GM21381 (cell line): ENCODE measurements at regions not wholly inside any gene's neighbourhood (a gene's known extent, or its start where the extent isn't known, plus 50 kb on each side); places are given as distances from the start of the nearest gene placed in this dataset.
"Not testable (repeated sequence)": the region's sequence is repeated elsewhere in the genome, so short reads cannot be mapped to it uniquely, and the experiment has no call there.

Experiments used
- ATAC-seq: cut with Tn5 transposase; IDR thresholded peaks from one replicate; pipeline ENCODE4 v1.9.1; 2021; ENCODE audit warnings: mild to moderate bottlenecking, moderate library complexity; ENCODE audit not compliant: unreplicated experiment

DNA sequence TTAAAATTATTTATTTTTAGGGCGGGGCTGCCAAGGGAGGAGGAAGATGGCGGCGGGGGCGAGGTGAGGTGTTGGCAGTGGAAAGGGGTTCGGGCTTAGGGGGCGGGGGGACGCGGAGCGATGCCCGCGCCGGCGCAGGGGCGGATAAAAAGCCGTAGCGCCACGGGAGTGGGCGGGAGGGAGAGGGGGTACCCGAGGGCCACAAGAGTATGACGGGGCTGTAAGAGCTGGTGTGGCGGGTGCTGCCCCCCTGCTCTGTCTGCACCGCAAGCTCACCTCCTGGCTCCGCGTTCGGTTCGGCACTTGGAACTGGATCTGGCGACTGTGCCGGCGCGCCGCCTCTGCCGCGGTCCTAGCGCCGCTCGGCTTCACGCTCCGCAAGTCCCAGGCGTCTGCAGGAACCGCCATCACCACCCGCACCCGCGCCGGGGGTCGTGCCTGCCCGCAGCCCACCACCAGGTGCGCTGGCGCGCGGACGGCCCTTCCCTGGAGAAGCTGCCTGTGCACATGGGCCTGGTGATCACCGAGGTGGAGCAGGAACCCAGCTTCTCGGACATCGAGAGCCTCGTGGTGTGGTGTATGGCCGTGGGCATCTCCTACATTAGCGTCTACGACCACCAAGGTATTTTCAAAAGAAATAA is 265.2 kb upstream of the SGCG start:
- no peak for ATAC-seq

DNA sequence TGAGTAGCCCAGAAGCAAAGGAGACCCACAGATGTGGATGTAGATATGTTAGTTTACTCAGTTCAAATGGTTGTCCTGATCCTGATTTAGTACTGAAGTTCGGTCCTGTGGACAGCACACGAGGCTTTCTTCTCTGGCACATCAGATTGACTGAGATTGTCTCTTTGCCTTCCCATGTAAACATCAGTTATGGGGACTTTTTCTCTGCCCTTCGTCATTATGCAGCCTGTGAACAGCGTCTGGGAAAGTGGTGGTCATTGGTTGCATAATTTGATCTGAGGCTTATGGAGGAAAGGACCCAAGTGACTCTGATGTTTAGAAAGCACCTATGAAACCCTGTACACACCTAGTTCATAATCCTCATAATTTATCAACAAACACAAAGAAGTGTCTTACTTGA is 264.5 kb upstream of the SGCG start:
- ATAC-seq: not testable (repeated sequence)

DNA sequence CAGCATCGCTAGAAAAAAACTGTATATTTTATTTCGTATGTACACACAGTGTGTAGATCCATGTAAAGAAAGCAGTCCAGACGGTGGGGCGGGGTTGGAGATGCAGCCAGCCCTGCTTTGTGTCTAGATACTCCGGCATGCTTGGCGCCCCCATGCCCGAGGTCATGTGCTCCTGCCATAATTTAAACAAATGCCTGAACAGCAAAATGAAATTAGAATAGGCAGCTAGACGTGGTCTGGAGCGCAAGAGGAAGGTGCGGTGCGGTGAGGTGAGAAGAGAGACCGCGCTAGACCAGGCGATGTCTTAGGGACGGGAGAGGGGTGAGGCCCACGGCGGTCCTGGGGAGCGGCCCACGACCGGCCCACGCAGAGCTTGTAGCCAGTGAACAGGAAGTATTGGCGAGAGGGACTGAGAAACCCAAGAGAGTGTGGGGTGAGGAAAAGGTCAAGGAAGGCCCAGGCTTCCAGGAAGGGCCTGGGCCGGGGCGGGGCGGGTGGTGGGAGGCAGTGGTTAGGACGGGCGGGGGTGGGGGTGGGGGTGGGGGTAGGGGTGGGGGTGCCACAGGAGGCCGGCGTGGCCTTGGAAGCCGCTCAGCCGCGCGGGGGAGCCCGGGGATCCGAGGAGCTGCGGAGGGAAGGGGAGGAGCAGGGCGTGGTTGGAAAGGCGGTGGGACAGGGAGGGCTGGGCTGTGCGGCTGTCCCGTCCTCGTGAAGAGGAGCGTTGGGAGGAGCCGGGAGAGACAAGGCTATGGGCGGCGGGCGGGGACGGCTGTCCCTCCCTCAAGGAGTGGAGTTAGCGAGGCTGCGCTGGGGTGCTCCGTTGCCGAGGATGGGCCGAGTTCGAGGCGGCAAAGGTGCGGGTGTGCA is 254.7 kb upstream of the SGCG start:
- ATAC-seq: no peak

DNA sequence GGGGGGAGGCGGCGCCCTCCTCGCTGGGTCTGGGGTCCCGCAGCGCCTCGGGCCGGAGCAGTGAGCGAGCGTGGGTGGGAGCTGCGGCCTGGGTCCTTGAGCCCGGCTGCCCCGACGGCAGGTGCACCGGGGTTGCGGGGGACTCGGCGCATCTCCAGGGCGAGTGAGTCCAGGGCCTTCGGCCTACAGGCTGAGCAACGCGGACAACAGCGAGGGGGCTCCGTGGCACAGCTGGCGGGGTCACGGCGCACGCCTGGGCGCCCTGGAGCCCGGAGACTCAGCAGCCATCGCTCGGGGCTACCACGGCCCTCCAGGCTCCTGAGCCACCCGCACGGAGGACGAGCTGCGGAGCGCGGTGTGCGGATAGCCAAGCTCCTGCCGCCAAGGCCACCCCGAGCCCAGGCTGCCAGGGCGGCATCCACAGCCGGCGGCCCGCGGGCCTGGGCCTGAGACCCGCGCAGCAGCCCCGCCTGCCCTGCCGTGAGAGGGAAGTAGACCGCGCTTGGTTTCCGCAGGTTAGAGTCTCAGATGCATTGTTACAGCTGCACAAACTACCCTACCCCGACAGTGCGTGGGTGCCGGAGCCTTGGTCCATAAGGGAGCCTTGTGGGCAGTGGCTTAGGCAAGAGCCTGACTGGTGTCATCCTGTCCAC is 253.9 kb upstream of the SGCG start:
- ATAC-seq: no peak

- not testable (repeated sequence) for ATAC-seq
These were observed 252.9 kb upstream of the SGCG start for GRCh38 chr13:22927845-22928244.

DNA sequence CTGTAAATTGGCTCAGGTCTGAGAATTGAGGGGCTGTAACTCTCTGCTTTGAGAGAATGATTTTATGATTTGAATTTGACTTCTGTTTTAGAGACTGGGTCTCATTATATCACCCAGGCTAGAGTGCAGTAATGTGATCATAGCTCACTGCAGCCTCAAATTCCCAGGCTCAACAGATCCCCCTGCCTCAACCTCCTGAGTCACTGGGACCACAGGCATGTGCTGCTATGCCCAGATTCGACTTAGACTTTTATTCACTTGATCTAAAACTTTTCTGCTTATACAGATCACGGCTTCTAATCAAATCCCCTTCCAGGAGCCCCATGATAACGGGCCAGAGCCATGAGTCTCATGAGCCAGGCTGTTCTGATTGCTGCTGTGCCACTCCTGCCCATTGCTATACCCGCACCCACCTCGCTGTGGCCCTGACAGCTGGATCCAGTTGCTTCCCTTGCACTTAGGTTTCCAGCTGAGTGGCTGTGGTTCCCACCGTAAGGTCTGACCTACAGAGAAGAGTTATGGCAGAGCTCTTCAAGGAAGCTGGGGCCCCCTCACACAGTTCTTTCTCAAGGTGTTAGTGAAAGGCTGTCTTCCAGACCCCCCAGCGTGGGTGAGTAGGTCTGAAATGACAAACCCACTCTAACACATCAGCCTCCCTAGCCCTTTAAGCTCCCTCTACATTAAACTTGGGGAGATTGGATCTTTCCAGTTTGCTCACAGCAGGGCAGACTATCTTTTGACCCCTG is 251.2 kb upstream of the SGCG start:
- ATAC-seq: no peak

DNA sequence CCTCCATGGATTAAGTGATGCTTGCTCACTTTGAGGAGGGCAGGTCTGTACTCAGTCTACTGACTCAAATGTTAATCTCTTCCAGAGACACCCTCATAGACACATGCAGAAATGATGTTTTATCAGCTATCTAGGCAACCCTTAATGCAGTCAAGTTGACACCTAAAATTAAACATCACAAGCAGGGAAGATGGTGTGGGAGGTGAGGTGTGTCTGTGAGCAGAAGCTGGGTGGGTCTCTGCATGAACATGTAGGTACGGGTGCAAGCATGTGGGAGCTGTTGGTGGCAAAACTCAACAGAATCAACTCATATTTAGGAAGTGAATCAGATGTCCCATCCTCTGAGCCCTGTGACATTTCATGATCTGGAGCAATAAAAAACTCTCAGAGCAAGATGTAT is 249.2 kb upstream of the SGCG start:
- ATAC-seq: no peak

GRCh38 chr13:22932632-22933412 is 248.0 kb upstream of the SGCG start:
- ATAC-seq: not testable (repeated sequence)

DNA sequence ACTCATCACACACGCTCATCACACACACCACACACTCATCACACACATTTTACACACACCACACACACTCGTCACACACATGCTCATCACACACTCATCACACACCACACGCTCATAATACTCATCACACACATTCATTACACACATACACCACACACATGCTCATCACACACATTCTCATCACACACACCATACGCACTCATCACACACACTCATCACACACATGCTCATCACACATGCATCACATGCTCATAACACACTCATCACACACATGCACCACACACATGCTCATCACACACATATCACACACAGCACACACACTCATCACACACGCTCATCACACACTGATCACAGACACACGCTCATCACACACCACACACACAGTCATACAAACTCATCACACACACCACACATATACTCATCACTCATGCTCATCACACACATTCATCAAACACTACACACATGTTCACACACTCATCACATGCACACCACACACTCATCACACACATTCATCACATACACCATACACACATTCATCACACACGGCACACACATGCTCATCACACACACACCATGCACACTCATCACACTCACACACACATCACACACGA is 247.1 kb upstream of the SGCG start:
- ATAC-seq: no peak

GRCh38 chr13:22934744-22935523 is 245.8 kb upstream of the SGCG start:
- no peak for ATAC-seq

DNA sequence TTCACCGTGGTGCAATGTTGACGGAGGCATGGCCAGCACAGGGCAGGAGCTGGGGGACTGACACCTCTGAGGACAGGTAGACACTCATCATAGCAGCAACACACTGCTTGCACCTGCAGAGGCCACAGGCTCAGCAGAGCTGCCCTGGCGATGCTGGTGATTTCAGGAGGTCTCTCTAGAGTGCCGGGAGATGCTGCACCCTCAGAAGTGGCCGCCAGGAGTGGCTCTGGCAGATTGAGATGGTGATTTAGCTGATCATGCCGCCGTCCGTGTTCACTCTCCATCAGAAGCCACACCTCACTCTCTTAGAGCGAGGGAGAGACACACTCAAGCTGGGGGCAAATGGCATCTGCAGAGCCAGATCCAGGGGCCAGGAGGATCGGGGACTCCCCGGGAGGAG is 244.6 kb upstream of the SGCG start:
- no peak for ATAC-seq

DNA sequence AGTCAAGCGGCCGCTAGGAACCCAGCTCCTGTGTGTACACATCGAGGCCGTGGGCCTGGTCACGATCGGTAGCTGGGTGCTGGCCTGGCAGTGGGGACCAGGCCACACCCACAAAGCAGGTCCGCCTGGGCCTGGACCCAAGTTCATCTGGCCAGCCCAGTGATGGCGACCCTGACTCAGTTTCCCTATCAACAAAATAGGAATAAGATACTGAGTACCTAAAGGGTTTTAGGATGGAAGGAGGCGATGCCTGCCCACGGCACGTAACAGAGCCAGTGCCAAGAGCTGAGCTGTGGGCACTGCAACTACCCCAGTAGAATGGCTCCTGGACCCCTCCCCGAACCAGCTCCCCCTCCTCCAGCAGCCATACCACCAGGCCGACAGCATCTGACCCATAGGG is 243.5 kb upstream of the SGCG start:
- no peak for ATAC-seq

GRCh38 chr13:22937953-22938352 is 242.8 kb upstream of the SGCG start:
- no peak for ATAC-seq

- ATAC-seq: no peak
These were observed 242.2 kb upstream of the SGCG start for GRCh38 chr13:22938576-22938975.

- no peak for ATAC-seq
These were observed 241.6 kb upstream of the SGCG start for GRCh38 chr13:22939157-22939556.

- ATAC-seq: no peak
These were observed 240.6 kb upstream of the SGCG start for GRCh38 chr13:22940090-22940710.

DNA sequence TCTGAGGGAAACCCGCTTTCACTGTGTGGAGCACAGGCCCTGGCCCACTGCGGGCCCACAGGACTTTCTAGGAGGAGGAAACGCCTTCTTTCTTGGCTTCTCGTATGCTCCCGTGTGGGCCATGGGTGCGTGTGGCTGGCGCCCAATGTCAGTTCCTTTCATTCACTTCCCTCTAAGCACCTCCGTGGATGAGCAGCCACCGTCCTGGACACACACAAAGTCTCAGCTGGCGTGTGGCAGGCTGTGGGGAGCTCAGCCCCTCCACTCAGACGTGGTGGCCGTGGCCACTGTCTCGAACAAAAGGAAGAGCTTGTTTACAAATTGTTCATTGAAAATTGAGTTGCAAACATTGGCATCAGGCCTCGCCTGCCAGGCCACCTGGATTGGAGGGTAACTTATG is 240.0 kb upstream of the SGCG start:
- no peak for ATAC-seq

GRCh38 chr13:22941495-22941894 is 239.3 kb upstream of the SGCG start:
- not testable (repeated sequence) for ATAC-seq

DNA sequence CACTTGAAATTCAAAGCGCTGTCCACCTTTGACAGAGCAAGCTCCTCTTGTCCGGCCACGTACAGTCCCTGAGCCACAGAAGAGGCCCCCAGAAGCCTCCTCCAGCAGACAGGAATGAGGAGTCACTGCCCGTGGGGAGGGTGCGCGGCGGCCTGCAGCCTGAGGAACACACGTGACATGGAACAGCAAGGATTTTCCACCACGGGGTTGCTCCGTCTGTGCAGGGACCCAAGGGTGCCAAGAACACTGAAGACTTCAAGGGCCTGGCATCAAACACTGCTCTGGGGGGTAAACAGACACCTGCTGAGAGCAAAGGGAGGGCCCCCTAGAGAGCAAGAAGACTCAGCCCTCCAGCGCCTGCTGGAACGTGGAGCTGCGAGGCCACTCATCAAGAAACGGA is 237.9 kb upstream of the SGCG start:
- not testable (repeated sequence) for ATAC-seq
